ENCODE measurements at regions not wholly inside any gene's neighbourhood (a gene's known extent, or its start where the extent isn't known, plus 50 kb on each side); places are given as distances from the start of the nearest gene placed in this dataset.

GRCh38 chr6:43942616-43943015, 172.6 kb downstream of the VEGFA start:
- TF ChIP-seq, protein P1, sequence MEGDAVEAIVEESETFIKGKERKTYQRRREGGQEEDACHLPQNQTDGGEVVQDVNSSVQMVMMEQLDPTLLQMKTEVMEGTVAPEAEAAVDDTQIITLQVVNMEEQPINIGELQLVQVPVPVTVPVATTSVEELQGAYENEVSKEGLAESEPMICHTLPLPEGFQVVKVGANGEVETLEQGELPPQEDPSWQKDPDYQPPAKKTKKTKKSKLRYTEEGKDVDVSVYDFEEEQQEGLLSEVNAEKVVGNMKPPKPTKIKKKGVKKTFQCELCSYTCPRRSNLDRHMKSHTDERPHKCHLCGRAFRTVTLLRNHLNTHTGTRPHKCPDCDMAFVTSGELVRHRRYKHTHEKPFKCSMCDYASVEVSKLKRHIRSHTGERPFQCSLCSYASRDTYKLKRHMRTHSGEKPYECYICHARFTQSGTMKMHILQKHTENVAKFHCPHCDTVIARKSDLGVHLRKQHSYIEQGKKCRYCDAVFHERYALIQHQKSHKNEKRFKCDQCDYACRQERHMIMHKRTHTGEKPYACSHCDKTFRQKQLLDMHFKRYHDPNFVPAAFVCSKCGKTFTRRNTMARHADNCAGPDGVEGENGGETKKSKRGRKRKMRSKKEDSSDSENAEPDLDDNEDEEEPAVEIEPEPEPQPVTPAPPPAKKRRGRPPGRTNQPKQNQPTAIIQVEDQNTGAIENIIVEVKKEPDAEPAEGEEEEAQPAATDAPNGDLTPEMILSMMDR (IDR thresholded peaks at IDR 0.05; ENCODE audit: low read depth, low read length): no peak
- no peak for TF ChIP-seq POLR2A (IDR thresholded peaks at IDR 0.05; ENCODE audit: extremely low read depth, insufficient read length)
- TF ChIP-seq, protein P2, sequence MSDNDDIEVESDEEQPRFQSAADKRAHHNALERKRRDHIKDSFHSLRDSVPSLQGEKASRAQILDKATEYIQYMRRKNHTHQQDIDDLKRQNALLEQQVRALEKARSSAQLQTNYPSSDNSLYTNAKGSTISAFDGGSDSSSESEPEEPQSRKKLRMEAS (IDR thresholded peaks at IDR 0.05; ENCODE audit: low read depth, low read length): no peak

Data from NB4 (cell line).